HG02571 (cell line): ENCODE measurements at regions not wholly inside any gene's neighbourhood (a gene's known extent, or its start where the extent isn't known, plus 50 kb on each side); places are given as distances from the start of the nearest gene placed in this dataset.
A peak's percentile ranks its signal among the peaks of the same experiment; 100 is the strongest.
"Not testable (repeated sequence)": the region's sequence is repeated elsewhere in the genome, so short reads cannot be mapped to it uniquely, and the experiment has no call there.

Source experiments
- ATAC-seq: cut with Tn5 transposase; IDR thresholded peaks from one replicate; pipeline ENCODE4 v1.9.1; 2021; ENCODE audit warnings: mild to moderate bottlenecking, moderate library complexity; ENCODE audit not compliant: unreplicated experiment

DNA sequence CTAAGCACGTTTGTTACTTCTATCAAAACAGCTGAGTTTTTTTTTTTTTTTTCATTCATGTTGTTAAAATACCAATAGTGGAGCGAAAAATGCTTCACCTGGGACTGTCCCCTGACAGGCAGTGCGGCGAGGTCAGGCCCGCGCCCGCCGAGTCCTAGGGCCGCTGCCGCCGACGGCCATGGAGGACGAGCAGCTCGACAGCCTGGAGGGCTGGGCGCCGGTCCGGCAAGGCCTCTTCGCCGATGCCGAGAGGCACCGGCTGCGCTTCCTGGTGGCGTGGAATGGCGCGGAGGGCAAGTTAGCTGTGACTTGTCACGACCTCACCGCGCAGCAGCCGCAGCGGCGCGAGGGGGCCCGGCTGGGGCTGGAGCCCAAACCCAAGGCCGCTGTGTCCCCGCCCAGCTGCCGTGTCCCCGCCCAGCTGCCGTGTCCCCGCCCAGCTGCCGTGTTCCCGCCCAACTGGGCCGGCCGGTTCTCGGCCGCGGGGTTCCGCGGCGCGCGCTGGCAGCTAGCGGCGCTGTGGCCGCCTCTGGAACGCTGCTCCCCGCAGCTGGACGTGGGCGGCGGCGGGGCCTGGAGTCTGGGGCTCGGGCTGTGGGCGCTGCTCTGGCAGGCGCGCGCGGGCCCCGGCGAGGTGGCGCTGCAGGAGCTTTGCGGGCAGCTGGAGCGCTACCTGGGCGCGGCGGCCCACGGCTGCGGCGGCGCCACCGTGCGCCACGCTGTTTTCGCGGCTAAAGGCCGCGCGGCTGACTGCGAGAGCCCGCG is 56.7 kb upstream of the GOLGA8R start:
- peak; percentile 91 for ATAC-seq

DNA sequence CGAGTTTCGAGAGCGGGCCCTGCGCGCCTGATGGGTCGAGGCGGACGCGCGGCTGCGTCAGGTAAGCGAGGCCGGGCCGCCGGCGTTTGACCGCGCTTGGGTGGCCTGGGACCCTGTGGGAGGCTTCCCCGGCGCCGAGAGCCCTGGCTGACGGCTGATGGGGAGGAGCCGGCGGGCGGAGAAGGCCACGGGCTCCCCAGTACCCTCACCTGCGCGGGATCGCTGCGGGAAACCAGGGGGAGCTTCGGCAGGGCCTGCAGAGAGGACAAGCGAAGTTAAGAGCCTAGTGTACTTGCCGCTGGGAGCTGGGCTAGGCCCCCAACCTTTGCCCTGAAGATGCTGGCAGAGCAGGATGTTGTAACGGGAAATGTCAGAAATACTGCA is 57.3 kb upstream of the GOLGA8R start:
- not testable (repeated sequence) for ATAC-seq

DNA sequence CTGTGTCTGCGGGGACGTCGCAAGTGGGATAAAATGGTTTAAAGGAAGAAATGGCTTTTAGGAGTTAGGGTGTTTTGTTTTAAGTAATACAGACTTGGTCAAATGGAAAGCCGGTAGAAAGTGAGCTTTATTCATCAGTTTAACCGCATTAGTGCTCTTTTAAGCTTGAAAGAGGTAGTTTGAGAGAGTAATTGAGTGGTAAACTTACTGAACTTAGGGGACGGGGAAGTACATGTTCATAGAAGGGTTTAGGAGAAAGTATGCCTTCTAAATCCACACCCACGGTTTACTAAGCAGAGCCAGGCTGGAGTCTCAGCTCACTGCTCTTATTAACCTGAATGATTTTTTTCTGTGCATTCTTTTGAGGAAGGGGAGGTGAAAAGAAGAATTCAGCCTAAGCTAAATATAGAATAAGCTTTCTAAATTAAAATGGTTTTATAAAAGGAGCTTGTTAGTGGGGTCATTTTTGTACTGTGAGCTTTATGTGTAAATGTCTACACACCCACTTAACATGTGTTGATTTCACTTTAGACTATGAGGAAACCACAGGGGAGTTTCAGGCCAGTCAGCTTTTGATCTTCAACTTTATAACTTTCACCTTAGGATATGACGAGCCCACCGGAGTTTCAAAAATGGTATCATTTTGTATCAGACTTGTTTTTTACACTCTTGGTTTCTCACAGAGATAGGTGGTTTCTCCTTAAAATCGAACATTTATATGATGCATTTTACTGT is 57.9 kb upstream of the GOLGA8R start:
- not testable (repeated sequence) for ATAC-seq

DNA sequence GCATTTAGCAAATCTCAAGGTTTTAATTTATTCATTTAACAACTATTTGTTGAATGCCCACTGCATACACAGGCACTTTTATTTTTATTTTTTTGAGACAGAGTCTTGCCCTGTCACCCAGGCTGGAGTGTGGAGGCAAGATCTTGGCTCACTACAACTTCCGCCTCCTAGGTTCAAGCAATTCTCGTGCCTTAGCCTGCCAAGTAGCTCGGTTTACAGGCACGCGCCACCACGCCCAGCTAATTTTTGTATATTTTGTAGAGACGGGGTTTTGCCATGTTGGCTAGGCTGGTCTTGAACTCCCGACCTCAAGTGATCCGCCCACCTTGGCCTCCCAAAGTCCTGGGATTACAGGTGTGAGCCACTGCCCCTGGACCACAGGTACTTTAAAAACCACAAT is 67.0 kb upstream of the GOLGA8Q start:
- not testable (repeated sequence) for ATAC-seq

DNA sequence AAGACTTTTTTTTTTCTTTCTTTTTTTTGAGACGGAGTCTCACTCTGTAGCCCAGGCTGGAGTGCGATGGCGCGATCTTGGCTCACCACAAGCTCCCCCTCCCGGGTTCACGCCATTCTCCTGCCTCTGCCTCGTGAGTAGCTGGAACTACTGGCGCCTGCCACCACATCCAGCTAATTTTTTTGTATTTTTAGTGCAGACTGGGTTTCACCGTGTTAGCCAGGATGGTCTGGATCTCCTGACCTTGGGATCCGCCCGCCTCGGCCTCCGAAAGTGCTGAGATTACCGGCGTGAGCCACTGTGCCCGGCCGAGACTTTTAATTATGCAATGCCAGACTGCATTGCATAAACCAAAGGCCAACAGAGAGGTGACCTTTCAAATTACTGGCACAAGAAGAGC is 62.6 kb upstream of the GOLGA8Q start:
- not testable (repeated sequence) for ATAC-seq

DNA sequence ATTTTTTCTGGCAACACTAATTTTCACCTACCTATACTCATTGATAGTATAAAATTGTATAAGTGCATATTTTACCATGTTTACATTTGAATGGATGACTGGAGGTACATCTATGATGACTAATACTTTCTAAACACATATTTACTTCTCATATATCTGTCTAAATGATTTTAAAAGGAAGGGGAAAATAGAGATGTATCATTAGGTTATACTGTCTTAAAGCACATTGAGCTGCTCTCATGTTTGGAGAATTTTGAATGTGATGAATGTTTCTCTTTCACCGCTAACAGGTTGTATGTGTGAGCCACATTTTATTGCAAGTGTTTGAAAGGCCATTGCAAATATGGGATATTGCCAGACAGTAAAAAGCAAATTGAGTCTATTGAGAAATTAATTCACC is 61.5 kb upstream of the GOLGA8Q start:
- not testable (repeated sequence) for ATAC-seq

DNA sequence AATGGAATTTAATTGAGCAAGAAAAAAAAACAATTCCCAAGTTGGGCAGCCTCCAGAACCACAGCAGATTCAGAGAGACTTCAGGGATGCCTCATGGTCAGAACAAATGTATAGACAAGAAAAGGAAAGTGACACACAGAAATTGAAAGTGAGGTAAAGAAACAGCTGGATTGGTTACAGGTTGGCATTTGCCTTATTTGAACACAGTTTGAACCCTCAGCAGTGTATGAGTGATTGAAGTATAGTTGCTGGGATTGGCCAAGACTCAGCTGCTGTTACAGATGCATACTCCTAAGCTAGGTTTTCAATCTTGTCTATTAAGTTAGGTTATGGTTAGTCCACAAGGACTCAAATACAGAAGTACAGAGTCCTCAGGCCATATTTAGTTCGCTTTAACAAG is 57.9 kb upstream of the GOLGA8Q start:
- ATAC-seq, result not testable (repeated sequence)

DNA sequence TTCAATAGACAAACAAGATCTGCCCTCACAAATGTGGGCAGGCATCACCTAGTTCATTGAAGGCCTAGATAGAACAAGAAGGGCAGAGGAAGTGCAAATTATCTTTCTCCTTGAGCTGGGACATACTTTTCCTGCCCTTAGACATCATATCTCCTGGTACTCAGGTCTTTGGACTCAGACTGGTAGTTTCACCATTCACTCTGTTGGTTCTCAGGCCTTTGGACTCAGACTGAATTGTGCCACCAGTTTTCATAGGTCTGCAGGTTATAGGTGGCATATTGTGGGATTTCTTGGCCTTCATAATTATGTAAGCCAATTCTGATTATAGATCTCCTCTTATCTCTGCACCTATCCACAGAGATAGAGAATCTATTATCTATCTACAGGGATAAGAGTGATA is 54.6 kb upstream of the GOLGA8Q start:
- not testable (repeated sequence) for ATAC-seq

DNA sequence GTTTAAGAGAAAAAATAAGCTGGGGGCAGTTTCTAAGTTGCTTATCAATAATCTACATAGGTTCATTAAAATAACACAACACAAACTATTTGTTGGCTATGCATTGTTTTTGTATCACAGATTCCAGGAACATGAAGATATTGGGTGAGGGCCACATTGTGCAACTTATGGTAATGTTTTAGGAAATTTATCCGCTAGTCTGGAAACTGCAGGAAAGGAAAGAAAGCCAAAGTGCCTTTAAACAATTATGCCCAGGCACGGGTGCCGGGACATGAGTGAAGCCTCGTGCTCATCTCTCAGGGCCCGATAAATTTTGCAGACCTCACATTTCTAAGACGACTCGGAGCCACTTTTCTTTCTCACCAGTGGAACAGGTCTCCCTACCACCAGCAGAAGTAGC is 52.6 kb upstream of the GOLGA8Q start:
- not testable (repeated sequence) for ATAC-seq

DNA sequence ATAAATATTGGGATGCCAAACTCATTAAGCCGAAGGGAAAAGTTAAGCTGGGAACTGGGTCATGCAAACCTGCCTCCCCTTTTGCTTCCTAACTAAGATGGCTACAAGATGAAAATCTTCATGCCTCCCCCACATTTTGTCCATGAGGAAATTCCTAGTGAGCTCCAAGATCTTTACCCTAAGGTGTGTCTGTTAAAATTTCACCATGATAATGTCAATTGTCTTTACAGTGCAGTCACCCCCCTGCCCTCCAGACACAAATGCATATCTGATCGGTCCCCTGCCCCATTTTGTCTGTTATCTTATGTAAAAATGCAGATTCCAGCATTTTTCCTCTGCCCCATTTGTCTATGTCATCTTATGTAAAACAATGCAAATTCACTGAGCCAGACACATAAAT is 51.3 kb upstream of the GOLGA8Q start:
- not testable (repeated sequence) for ATAC-seq
